Loucy (cell line): ENCODE measurements at regions not wholly inside any gene's neighbourhood (a gene's known extent, or its start where the extent isn't known, plus 50 kb on each side); places are given as distances from the start of the nearest gene placed in this dataset.

Experiments used
- H2AFZ ChIP-seq: fragments of 200-600 bp; sonication (generic); 2 replicates; pipeline ENCODE4 v1.6.0; 2016; ENCODE audit warnings: antibody characterized with exemption, mild to moderate bottlenecking, low read length, moderate library complexity
- H3F3A ChIP-seq: fragments of 200-600 bp; 2 replicates; pipeline ENCODE4 v1.6.0; 2016; ENCODE audit warnings: antibody characterized with exemption, low read depth, mild to moderate bottlenecking
- H3K27me3 ChIP-seq: fragments of 200-600 bp; sonication (generic); 2 replicates; pipeline ENCODE4 v1.6.1; 2014; ENCODE audit warnings: low read length, mild to moderate bottlenecking; ENCODE audit not compliant: insufficient read depth, poor library complexity, severe bottlenecking
- H3K36me3 ChIP-seq: fragments of 200-600 bp; sonication (generic); 2 replicates; pipeline ENCODE4 v1.6.1; 2016; ENCODE audit warnings: low read length; ENCODE audit not compliant: insufficient read depth
- H3K4me1 ChIP-seq: fragments of 200-600 bp; sonication (generic); 2 replicates; pipeline ENCODE4 v1.5.1; 2014; ENCODE audit warnings: low read length, mild to moderate bottlenecking; ENCODE audit not compliant: insufficient read depth, poor library complexity, severe bottlenecking
- H3K4me2 ChIP-seq: fragments of 200-600 bp; sonication (generic); 2 replicates; pipeline ENCODE4 v1.6.0; 2014; ENCODE audit warnings: antibody characterized with exemption, low read length, low read depth, mild to moderate bottlenecking; ENCODE audit not compliant: poor library complexity, severe bottlenecking
- H3K4me3 ChIP-seq: fragments of 200-600 bp; sonication (generic); 2 replicates; pipeline ENCODE4 v1.5.1; 2014; ENCODE audit warnings: low read length, mild to moderate bottlenecking, mixed read lengths; ENCODE audit not compliant: poor library complexity, severe bottlenecking
- H3K79me2 ChIP-seq: fragments of 200-600 bp; sonication (generic); 2 replicates; pipeline ENCODE4 v1.6.1; 2014; ENCODE audit warnings: low read length; ENCODE audit not compliant: insufficient read depth
- H3K9ac ChIP-seq: fragments of 200-600 bp; sonication (generic); 2 replicates; pipeline ENCODE4 v1.6.0; 2014; ENCODE audit warnings: mild to moderate bottlenecking, low read depth, low read length, moderate library complexity; ENCODE audit not compliant: poor library complexity, severe bottlenecking
- H3K9me2 ChIP-seq: fragments of 200-600 bp; sonication (generic); replicated peaks from 2 replicates; pipeline ENCODE4 v1.6.1; 2016; ENCODE audit warnings: low read depth, low read length, mixed read lengths
- H3K9me3 ChIP-seq: fragments of 200-600 bp; sonication (generic); 2 replicates; pipeline ENCODE4 v1.6.1; 2014; ENCODE audit warnings: mild to moderate bottlenecking, antibody characterized with exemption, low read length, low read depth; ENCODE audit not compliant: insufficient read depth
- H4K20me1 ChIP-seq: fragments of 200-600 bp; sonication (generic); 2 replicates; pipeline ENCODE4 v1.6.0; 2014; ENCODE audit warnings: antibody characterized with exemption, low read length, mild to moderate bottlenecking; ENCODE audit not compliant: insufficient read depth, poor library complexity, severe bottlenecking
- EZH2phosphoT487 ChIP-seq: fragments of 200-600 bp; IDR thresholded peaks from 2 replicates; pipeline ENCODE4 v1.6.1; 2018; ENCODE audit warnings: antibody characterized with exemption, mild to moderate bottlenecking, moderate library complexity, borderline replicate concordance
- TF ChIP-seq, protein P1 (sequence below): fragments of 200-600 bp; sonication (generic); conservative IDR thresholded peaks from 2 replicates; pipeline ENCODE4 v1.5.1; 2014; ENCODE audit warnings: mild to moderate bottlenecking, antibody characterized with exemption, low read length

GRCh38 chr6:122869437-122870024 lies 80.5 kb downstream of the SMPDL3A start:
- Histone ChIP-seq H3K4me2 (no peak overlapping the region), H3K4me3 (no peak overlapping the region), H3K36me3 (no peaks in the 10 kb centered on the region), H4K20me1 (no peaks in the 10 kb centered on the region), H3F3A (no peaks in the 10 kb centered on the region), H3K27me3 (no peaks in the 10 kb centered on the region), H3K79me2 (no peaks in the 10 kb centered on the region), H2AFZ (no peak overlapping the region), H3K9me2 (no peaks in the 10 kb centered on the region), H3K9ac (no peak overlapping the region), H3K4me1 (peaks cover 8% of the 10 kb centered on the region), H3K9me3 (no peaks in the 10 kb centered on the region)
- TF ChIP-seq EZH2phosphoT487 = no peak
- TF ChIP-seq, protein P1, sequence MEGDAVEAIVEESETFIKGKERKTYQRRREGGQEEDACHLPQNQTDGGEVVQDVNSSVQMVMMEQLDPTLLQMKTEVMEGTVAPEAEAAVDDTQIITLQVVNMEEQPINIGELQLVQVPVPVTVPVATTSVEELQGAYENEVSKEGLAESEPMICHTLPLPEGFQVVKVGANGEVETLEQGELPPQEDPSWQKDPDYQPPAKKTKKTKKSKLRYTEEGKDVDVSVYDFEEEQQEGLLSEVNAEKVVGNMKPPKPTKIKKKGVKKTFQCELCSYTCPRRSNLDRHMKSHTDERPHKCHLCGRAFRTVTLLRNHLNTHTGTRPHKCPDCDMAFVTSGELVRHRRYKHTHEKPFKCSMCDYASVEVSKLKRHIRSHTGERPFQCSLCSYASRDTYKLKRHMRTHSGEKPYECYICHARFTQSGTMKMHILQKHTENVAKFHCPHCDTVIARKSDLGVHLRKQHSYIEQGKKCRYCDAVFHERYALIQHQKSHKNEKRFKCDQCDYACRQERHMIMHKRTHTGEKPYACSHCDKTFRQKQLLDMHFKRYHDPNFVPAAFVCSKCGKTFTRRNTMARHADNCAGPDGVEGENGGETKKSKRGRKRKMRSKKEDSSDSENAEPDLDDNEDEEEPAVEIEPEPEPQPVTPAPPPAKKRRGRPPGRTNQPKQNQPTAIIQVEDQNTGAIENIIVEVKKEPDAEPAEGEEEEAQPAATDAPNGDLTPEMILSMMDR = peak; percentile 84

DNA sequence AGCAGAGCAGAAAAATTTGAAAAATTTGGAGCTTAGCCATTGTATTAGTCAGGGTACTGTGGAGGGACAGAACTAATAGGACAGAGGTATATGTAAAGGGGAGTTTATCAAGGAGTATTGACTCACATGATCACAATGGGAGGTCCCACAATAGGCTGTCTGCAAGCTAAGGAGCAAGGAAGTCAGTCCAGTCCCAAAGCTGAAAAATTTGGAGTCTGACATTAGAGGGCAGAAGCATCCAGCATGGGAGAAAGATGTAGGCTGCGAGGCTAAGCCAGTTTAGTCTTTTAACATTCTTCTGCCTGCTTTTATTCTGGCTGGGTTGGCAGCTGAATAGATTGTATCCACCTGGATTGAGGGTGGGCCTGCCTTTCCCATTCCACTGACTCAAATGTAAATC lies 82.0 kb downstream of the SMPDL3A start:
- Histone ChIP-seq H3K4me2 (no peak overlapping the region), H3K79me2 (no peaks in the 10 kb centered on the region), H3K9me2 (no peaks in the 10 kb centered on the region), H3K36me3 (no peaks in the 10 kb centered on the region), H2AFZ (no peak overlapping the region), H3K9me3 (no peaks in the 10 kb centered on the region), H3K4me1 (peaks cover 9% of the 10 kb centered on the region), H3K27me3 (no peaks in the 10 kb centered on the region), H4K20me1 (no peaks in the 10 kb centered on the region), H3K4me3 (no peak overlapping the region), H3F3A (no peaks in the 10 kb centered on the region), H3K9ac (no peak overlapping the region)
- TF ChIP-seq, protein P1 = 0 out of 2 replicates have a peak, but pooled peaks have one; percentile 16
- no peak for TF ChIP-seq EZH2phosphoT487

DNA sequence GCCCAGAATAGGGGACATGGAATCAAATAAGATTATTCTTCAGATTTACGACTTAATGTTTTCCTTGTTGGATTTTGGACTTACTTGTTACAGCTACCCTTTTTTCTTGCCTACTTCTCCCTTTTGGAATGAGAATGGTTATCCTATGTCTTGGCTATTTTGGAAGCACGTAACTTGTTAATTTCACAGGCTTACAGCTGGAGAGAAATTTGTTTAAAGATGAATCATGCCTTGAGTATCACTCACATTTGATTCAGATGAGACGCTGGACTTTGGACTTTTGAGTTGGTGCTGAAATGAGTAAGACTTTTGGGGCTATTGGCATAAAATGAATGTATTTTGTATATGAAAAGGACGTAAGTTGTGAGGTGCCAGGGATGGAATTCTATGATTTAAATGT lies 83.3 kb downstream of the SMPDL3A start:
- Histone ChIP-seq H3K9ac (no peak overlapping the region), H3K9me3 (no peaks in the 10 kb centered on the region), H3K4me3 (no peak overlapping the region), H4K20me1 (no peaks in the 10 kb centered on the region), H2AFZ (no peak overlapping the region), H3F3A (no peaks in the 10 kb centered on the region), H3K36me3 (no peaks in the 10 kb centered on the region), H3K4me2 (no peak overlapping the region), H3K27me3 (no peaks in the 10 kb centered on the region), H3K79me2 (no peaks in the 10 kb centered on the region), H3K9me2 (no peaks in the 10 kb centered on the region), H3K4me1 (peaks cover 9% of the 10 kb centered on the region)
- TF ChIP-seq EZH2phosphoT487 = no peak
- TF ChIP-seq, protein P1 = no peak
